GM23338 (cell line): ENCODE measurements at regions not wholly inside any gene's neighbourhood (a gene's known extent, or its start where the extent isn't known, plus 50 kb on each side); places are given as distances from the start of the nearest gene placed in this dataset.

Source experiments
- ATAC-seq: fragments of 200-7000 bp; cut with Tn5 transposase; 3 replicates; pipeline ENCODE4 v1.9.1; 2020
- DNase-seq: peaks from one replicate; pipeline ENCODE4 v3.0.0-alpha.2; 2015; ENCODE audit warnings: low spot score
- H2AFZ ChIP-seq: fragments of 200-600 bp; sonication (generic); 2 replicates; pipeline ENCODE4 v1.8.0; 2016; ENCODE audit warnings: antibody characterized with exemption, mild to moderate bottlenecking, moderate library complexity
- H3F3A ChIP-seq: fragments of 200-600 bp; sonication (generic); replicated peaks from 2 replicates; pipeline ENCODE4 v1.8.0; 2017; ENCODE audit warnings: antibody characterized with exemption, mixed run types, low read depth
- H3K27ac ChIP-seq: fragments of 200-600 bp; sonication (generic); 2 replicates; pipeline ENCODE4 v1.6.1; 2016; ENCODE audit warnings: low read depth
- H3K27me3 ChIP-seq: fragments of 200-600 bp; sonication (generic); 2 replicates; pipeline ENCODE4 v1.8.0; 2016; ENCODE audit warnings: mild to moderate bottlenecking, mixed run types, moderate library complexity; ENCODE audit not compliant: insufficient read depth
- H3K36me3 ChIP-seq: fragments of 200-600 bp; sonication (generic); 2 replicates; pipeline ENCODE4 v1.8.0; 2016; ENCODE audit warnings: mild to moderate bottlenecking; ENCODE audit not compliant: insufficient read depth
- H3K4me1 ChIP-seq: fragments of 200-600 bp; sonication (generic); 2 replicates; pipeline ENCODE4 v1.8.0; 2016; ENCODE audit warnings: mild to moderate bottlenecking, moderate library complexity; ENCODE audit not compliant: insufficient read depth
- H3K4me2 ChIP-seq: fragments of 200-600 bp; sonication (generic); 2 replicates; pipeline ENCODE4 v1.7.1; 2017; ENCODE audit warnings: mixed run types
- H3K4me3 ChIP-seq: fragments of 200-600 bp; sonication (generic); 2 replicates; pipeline ENCODE4 v1.6.1; 2016; ENCODE audit warnings: mixed run types
- H3K79me2 ChIP-seq: fragments of 200-600 bp; sonication (generic); replicated peaks from 2 replicates; pipeline ENCODE4 v1.8.0; 2017; ENCODE audit warnings: mild to moderate bottlenecking; ENCODE audit not compliant: insufficient read depth
- H3K9me2 ChIP-seq: fragments of 200-600 bp; sonication (generic); 2 replicates; pipeline ENCODE4 v1.8.0; 2017; ENCODE audit not compliant: insufficient read depth
- H4K20me1 ChIP-seq: fragments of 200-600 bp; sonication (generic); replicated peaks from 2 replicates; pipeline ENCODE4 v1.8.0; 2017; ENCODE audit warnings: mild to moderate bottlenecking; ENCODE audit not compliant: insufficient read depth
- H3K27ac Mint-ChIP-seq: 2 replicates; pipeline ENCODE4 v1.8.0; 2020; ENCODE audit warnings: inconsistent platforms, mild to moderate bottlenecking, moderate library complexity, mixed read lengths
- H3K27me3 Mint-ChIP-seq: 3 replicates; pipeline ENCODE4 v1.8.0; 2022; ENCODE audit warnings: low read depth, mild to moderate bottlenecking, moderate library complexity, mixed read lengths, inconsistent platforms; ENCODE audit not compliant: insufficient read depth, poor library complexity
- H3K36me3 Mint-ChIP-seq: 3 replicates; pipeline ENCODE4 v1.8.0; 2021; ENCODE audit warnings: low read depth, mild to moderate bottlenecking, inconsistent platforms, moderate library complexity, mixed read lengths
- H3K4me1 Mint-ChIP-seq: 3 replicates; pipeline ENCODE4 v1.8.0; 2020; ENCODE audit warnings: mild to moderate bottlenecking, inconsistent platforms, mixed read lengths
- H3K4me3 Mint-ChIP-seq: 3 replicates; pipeline ENCODE4 v1.8.0; 2021; ENCODE audit warnings: moderate library complexity, mild to moderate bottlenecking, inconsistent platforms, mixed read lengths
- H3K9me3 Mint-ChIP-seq: 3 replicates; pipeline ENCODE4 v1.8.0; 2020; ENCODE audit warnings: moderate library complexity, mild to moderate bottlenecking, inconsistent platforms, mixed read lengths
- CREB1 ChIP-seq: fragments of 250-450 bp; sonication (Bioruptor Pico); IDR thresholded peaks from 2 replicates; pipeline ENCODE4 v1.5.0; 2020; ENCODE audit warnings: low read depth, mild to moderate bottlenecking, moderate library complexity
- CTCF ChIP-seq, 2 experiments: fragments of 200-600 bp in 1 of 2; sonication (generic) in 1 of 2; conservative IDR thresholded peaks; 2 replicates each; pipeline versions ENCODE4 v1.5.1 to v1.6.1; 2016 to 2017; ENCODE audit warnings: antibody characterized with exemption in 2 of 2, low read depth in 2 of 2, mild to moderate bottlenecking in 2 of 2, moderate library complexity in 1 of 2
- EZH2 ChIP-seq: fragments of 200-600 bp; sonication (generic); IDR thresholded peaks from one replicate; pipeline ENCODE4 v1.8.0; 2017; ENCODE audit warnings: antibody characterized with exemption, mild to moderate bottlenecking, low read depth; ENCODE audit not compliant: unreplicated experiment
- JUNB ChIP-seq: IDR thresholded peaks from one replicate; pipeline ENCODE4 v1.6.1; 2016; ENCODE audit warnings: antibody characterized with exemption; ENCODE audit not compliant: unreplicated experiment
- NANOG ChIP-seq: IDR thresholded peaks from 2 replicates; pipeline ENCODE4 v1.6.1; 2016; ENCODE audit warnings: antibody characterized with exemption, borderline replicate concordance
- REST ChIP-seq: IDR thresholded peaks from one replicate; pipeline ENCODE4 v1.6.1; 2018; ENCODE audit warnings: antibody characterized with exemption; ENCODE audit not compliant: unreplicated experiment
- ZNF114 ChIP-seq: fragments of 250-450 bp; sonication (Bioruptor Pico); IDR thresholded peaks from 2 replicates; pipeline ENCODE4 v1.5.0; 2020; ENCODE audit warnings: mild to moderate bottlenecking, moderate library complexity
- ZNF331 ChIP-seq: fragments of 250-450 bp; sonication (Bioruptor Pico); IDR thresholded peaks from 2 replicates; pipeline ENCODE4 v1.5.0; 2020; ENCODE audit warnings: low read depth, mild to moderate bottlenecking, moderate library complexity
- ZNF462 ChIP-seq: fragments of 250-450 bp; sonication (Bioruptor Pico); IDR thresholded peaks from 2 replicates; pipeline ENCODE4 v1.5.0; 2020; ENCODE audit warnings: mild to moderate bottlenecking, moderate library complexity

- Histone ChIP-seq H3K4me2 (no peak overlapping the region), H3K36me3 (peaks cover 5% of the 10 kb centered on the region; the same call in 1 of the 2 replicates), H3K27ac (no peak overlapping the region), H3K4me3 (no peak overlapping the region), H3K4me1 (peaks cover 27% of the 10 kb centered on the region; the same call in 1 of the 2 replicates), H3K27me3 (no peaks in the 10 kb centered on the region), H3K79me2 (no peaks in the 10 kb centered on the region), H3K9me2 (peaks cover 10% of the 10 kb centered on the region), H3F3A (no peaks in the 10 kb centered on the region), H2AFZ (no peak overlapping the region), H4K20me1 (no peaks in the 10 kb centered on the region)
- H3K4me1 Mint-ChIP-seq, result peaks cover 31% of the 10 kb centered on the region
- H3K4me3 Mint-ChIP-seq, result no peak overlapping the region
- H3K27ac Mint-ChIP-seq, result no peak overlapping the region
- H3K9me3 Mint-ChIP-seq, result peaks cover 20% of the 10 kb centered on the region
- no peak for DNase-seq
- no peak for ATAC-seq
- peaks cover 28% of the 10 kb centered on the region for H3K36me3 Mint-ChIP-seq
- TF ChIP-seq REST (no peak), ZNF114 (no peak), CTCF (conservative IDR thresholded peaks at IDR 0.05; ENCODE audit: low read depth in 2 of 2) (no peak), ZNF331 (no peak), ZNF462 (CRISPR knock-in tag) (no peak), JUNB (no peak), EZH2 (no peak), CREB1 (no peak), NANOG (no peak)
- H3K27me3 Mint-ChIP-seq, result no peaks in the 10 kb centered on the region
Measured at GRCh38 chr20:4511776-4512175, 174.5 kb upstream of the PRNP start.
